Keratinocyte (primary cell): ENCODE measurements at regions not wholly inside any gene's neighbourhood (a gene's known extent, or its start where the extent isn't known, plus 50 kb on each side); places are given as distances from the start of the nearest gene placed in this dataset.
"Not testable (repeated sequence)": the region's sequence is repeated elsewhere in the genome, so short reads cannot be mapped to it uniquely, and the experiment has no call there.

Experiments used
- DNase-seq: peaks from one replicate; pipeline ENCODE4 v3.0.0-alpha.2; 2011; ENCODE audit warnings: low read depth, missing footprints, low spot score
- FAIRE-seq: peaks from 2 replicates; lab custom pipeline; 2011; peaks lifted over from hg19 to GRCh38; lab: Jason Lieb, UNC
- H2AFZ ChIP-seq: 2 replicates; pipeline ENCODE4 v1.6.0; 2012; ENCODE audit warnings: low read length, control low read depth, inconsistent platforms; ENCODE audit not compliant: control insufficient read depth
- H3K27ac ChIP-seq: 2 replicates; pipeline ENCODE4 v1.5.1; 2011; ENCODE audit warnings: low read length; ENCODE audit not compliant: control insufficient read depth, insufficient read depth
- H3K27me3 ChIP-seq: 3 replicates; pipeline ENCODE4 v1.6.0; 2011; ENCODE audit warnings: low read length; ENCODE audit not compliant: control insufficient read depth, insufficient read depth; ENCODE audit errors: extremely low read depth
- H3K36me3 ChIP-seq, 2 experiments: 2 replicates in 1 of 2; 3 replicates in 1 of 2; pipeline ENCODE4 v1.5.1; 2011; ENCODE audit warnings: low read length in 2 of 2, mild to moderate bottlenecking in 1 of 2; ENCODE audit not compliant: control insufficient read depth in 2 of 2, insufficient read depth in 2 of 2; ENCODE audit errors: extremely low read depth in 1 of 2
- H3K4me1 ChIP-seq: 3 replicates; pipeline ENCODE4 v1.5.1; 2011; ENCODE audit warnings: low read length; ENCODE audit not compliant: control insufficient read depth, insufficient read depth; ENCODE audit errors: extremely low read depth
- H3K4me2 ChIP-seq: 3 replicates; pipeline ENCODE4 v1.6.0; 2011; ENCODE audit warnings: low read depth, low read length; ENCODE audit not compliant: control insufficient read depth, insufficient read depth; ENCODE audit errors: extremely low read depth
- H3K4me3 ChIP-seq, 3 experiments: fragments of 200-600 bp in 1 of 3; sonication (generic) in 1 of 3; 2 replicates in 2 of 3; 3 replicates in 1 of 3; pipeline ENCODE4 v1.5.1; 2011 to 2016; ENCODE audit warnings: low read length in 3 of 3, mild to moderate bottlenecking in 3 of 3, control low read depth in 2 of 3, inconsistent platforms in 1 of 3, low read depth in 1 of 3, mixed read lengths in 1 of 3, mixed run types in 1 of 3, moderate library complexity in 1 of 3; ENCODE audit not compliant: control insufficient read depth in 2 of 3, insufficient read depth in 2 of 3; ENCODE audit errors: extremely low read depth in 1 of 3
- H3K79me2 ChIP-seq: 2 replicates; pipeline ENCODE4 v1.6.0; 2012; ENCODE audit warnings: low read length; ENCODE audit not compliant: control insufficient read depth, insufficient read depth
- H3K9ac ChIP-seq: 3 replicates; pipeline ENCODE4 v1.6.0; 2011; ENCODE audit warnings: low read length; ENCODE audit not compliant: control insufficient read depth, insufficient read depth; ENCODE audit errors: extremely low read depth
- H3K9me1 ChIP-seq: 3 replicates; pipeline ENCODE4 v1.6.0; 2011; ENCODE audit warnings: low read length; ENCODE audit not compliant: control insufficient read depth, insufficient read depth; ENCODE audit errors: extremely low read depth
- H3K9me3 ChIP-seq: 2 replicates; pipeline ENCODE4 v1.5.1; 2012; ENCODE audit warnings: low read depth, low read length; ENCODE audit not compliant: control insufficient read depth
- H4K20me1 ChIP-seq: 3 replicates; pipeline ENCODE4 v1.6.0; 2011; ENCODE audit warnings: low read length; ENCODE audit not compliant: control insufficient read depth, insufficient read depth; ENCODE audit errors: extremely low read depth
- CTCF ChIP-seq, 3 experiments: IDR thresholded peaks in 1 of 3; conservative IDR thresholded peaks in 1 of 3; optimal IDR thresholded peaks in 1 of 3; 2 replicates in 2 of 3; 3 replicates in 1 of 3; pipeline versions ENCODE3 to v1.5.1; 2011; ENCODE audit warnings: low read length in 3 of 3, mild to moderate bottlenecking in 3 of 3, moderate library complexity in 2 of 3, control low read depth in 1 of 3, inconsistent platforms in 1 of 3; ENCODE audit not compliant: insufficient read depth in 2 of 3; ENCODE audit errors: extremely low read depth in 1 of 3
- EZH2 ChIP-seq: IDR thresholded peaks from one replicate; pipeline ENCODE4 v1.6.1; 2012; ENCODE audit warnings: inconsistent platforms, mild to moderate bottlenecking, low read length, moderate library complexity
- dilution Hi-C: fragments of 300-500 bp; cut with MboI; formaldehyde crosslinking; loops from one replicate; pipeline ENCODE4 v1.7.0; 2020; ENCODE audit warnings: low sequenced_read_pairs; ENCODE audit not compliant: extremely low pct_ligation_motif_present

- no peaks in the 10 kb centered on the region for H3K4me1 ChIP-seq
- no peaks in the 10 kb centered on the region for H3K9me1 ChIP-seq
- dilution Hi-C loops = no loop called here
- no peaks in the 10 kb centered on the region for H3K27me3 ChIP-seq
- no peak overlapping the region for H3K4me3 ChIP-seq
- no peak overlapping the region for H3K27ac ChIP-seq
- no peak overlapping the region for H2AFZ ChIP-seq
- TF ChIP-seq EZH2 = no peak
- no peak for TF ChIP-seq CTCF (optimal IDR thresholded peaks at IDR 0.05 in 1 of 3, IDR thresholded peaks at IDR 0.05 in 1 of 3, conservative IDR thresholded peaks at IDR 0.05 in 1 of 3; ENCODE audit: extremely low read depth in 1 of 3, insufficient read depth in 2 of 3, low read length in 3 of 3)
- no peak overlapping the region for H3K9ac ChIP-seq
- no peaks in the 10 kb centered on the region for H4K20me1 ChIP-seq
- FAIRE-seq (no peak), DNase-seq (no peak)
- H3K36me3 ChIP-seq = no peaks in the 10 kb centered on the region
- H3K79me2 ChIP-seq = no peaks in the 10 kb centered on the region
- H3K9me3 ChIP-seq = no peaks in the 10 kb centered on the region
- no peak overlapping the region for H3K4me2 ChIP-seq
Observed at GRCh38 chr7:73933091-73933490, 72.1 kb downstream of the TMEM270 start.

- Histone ChIP-seq H3K4me2 (no peak overlapping the region), H3K27ac (no peak overlapping the region)
- no peak for DNase-seq
Observed at GRCh38 chr7:73936967-73937366, 76.0 kb downstream of the TMEM270 start.

GRCh38 chr7:73937650-73938049 lies 76.7 kb downstream of the TMEM270 start:
- DNase-seq, H3K4me3 ChIP-seq, H3K9me1 ChIP-seq, H3K9me3 ChIP-seq, FAIRE-seq, dilution Hi-C loops, H4K20me1 ChIP-seq, H3K9ac ChIP-seq, H3K4me1 ChIP-seq, H3K36me3 ChIP-seq, H3K79me2 ChIP-seq, H3K27ac ChIP-seq, H3K27me3 ChIP-seq, H2AFZ ChIP-seq: not testable (repeated sequence)
- H3K4me2 ChIP-seq = peak overlapping the region; percentile 5

More at GRCh38 chr7:73936967-73937366, 76.0 kb downstream of the TMEM270 start:
- Histone ChIP-seq H3K9me3 (no peaks in the 10 kb centered on the region), H2AFZ (no peak overlapping the region), H3K79me2 (no peaks in the 10 kb centered on the region), H3K27me3 (no peaks in the 10 kb centered on the region), H3K9me1 (no peaks in the 10 kb centered on the region), H3K9ac (no peak overlapping the region), H3K4me3 (no peak overlapping the region), H3K36me3 (no peaks in the 10 kb centered on the region), H3K4me1 (peaks cover 3% of the 10 kb centered on the region), H4K20me1 (no peaks in the 10 kb centered on the region)
- TF ChIP-seq CTCF (optimal IDR thresholded peaks at IDR 0.05 in 1 of 3, IDR thresholded peaks at IDR 0.05 in 1 of 3, conservative IDR thresholded peaks at IDR 0.05 in 1 of 3; ENCODE audit: extremely low read depth in 1 of 3, insufficient read depth in 2 of 3, low read length in 3 of 3) (no peak), EZH2 (no peak)
- dilution Hi-C loops = no loop called here
- no peak for FAIRE-seq
